ENCODE measurements at regions not wholly inside any gene's neighbourhood (a gene's known extent, or its start where the extent isn't known, plus 50 kb on each side); places are given as distances from the start of the nearest gene placed in this dataset.

DNA sequence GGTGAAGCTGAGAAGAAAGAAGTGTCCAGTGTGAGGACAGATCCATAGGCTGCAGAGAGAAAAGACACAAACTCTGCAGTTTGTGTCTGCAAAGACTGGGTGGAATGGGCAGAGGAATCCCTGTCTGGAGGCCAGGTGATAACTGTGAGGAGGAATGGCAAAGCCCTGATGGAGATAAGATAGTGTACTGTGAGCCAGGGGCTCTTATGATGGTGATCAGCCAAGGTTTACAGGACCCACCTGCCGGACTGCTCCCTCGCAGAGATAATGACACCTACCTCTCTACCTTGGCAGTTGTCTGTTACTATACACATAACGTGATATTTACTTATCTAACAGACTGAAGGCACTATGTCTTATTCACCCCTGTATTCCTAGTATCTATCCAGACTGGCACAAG, 92.6 kb upstream of the ASIC2 start:
- DNase-seq (ENCODE audit: insufficient read length, low spot score) = no peak
- FAIRE-seq = no peak
- TF ChIP-seq POLR2A (IDR thresholded peaks at IDR 0.05; ENCODE audit: low read depth, low read length) = no peak

DNA sequence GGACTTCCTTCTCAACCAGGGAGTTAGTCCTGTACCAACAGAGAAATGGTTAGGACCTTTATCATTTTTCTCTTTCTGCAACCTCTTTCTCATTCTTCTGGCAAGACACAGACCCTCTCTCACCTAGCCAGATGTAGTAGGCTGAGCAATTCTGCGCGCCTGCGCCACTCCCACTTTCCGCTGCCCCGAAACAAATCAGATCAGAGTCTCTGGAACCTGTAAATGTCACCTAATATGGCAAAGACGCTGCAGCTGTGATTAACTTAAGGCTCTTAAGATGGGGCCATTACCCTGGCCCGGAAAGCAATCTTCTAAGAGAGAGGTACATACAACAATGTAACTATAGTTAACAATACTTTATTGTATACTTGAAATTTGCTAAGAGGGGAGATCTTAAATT, 94.3 kb upstream of the ASIC2 start:
- TF ChIP-seq POLR2A (IDR thresholded peaks at IDR 0.05; ENCODE audit: low read depth, low read length) = no peak
- FAIRE-seq = no peak

GRCh38 chr17:33389504-33390135, 96.5 kb upstream of the ASIC2 start:
- no peak for TF ChIP-seq POLR2A (IDR thresholded peaks at IDR 0.05; ENCODE audit: low read depth, low read length)
- FAIRE-seq (no peak), DNase-seq (ENCODE audit: insufficient read length, low spot score) (no peak)

More for the DNA sequence above, 94.3 kb upstream of the ASIC2 start:
- DNase-seq (ENCODE audit: insufficient read length, low spot score) = no peak

DNA sequence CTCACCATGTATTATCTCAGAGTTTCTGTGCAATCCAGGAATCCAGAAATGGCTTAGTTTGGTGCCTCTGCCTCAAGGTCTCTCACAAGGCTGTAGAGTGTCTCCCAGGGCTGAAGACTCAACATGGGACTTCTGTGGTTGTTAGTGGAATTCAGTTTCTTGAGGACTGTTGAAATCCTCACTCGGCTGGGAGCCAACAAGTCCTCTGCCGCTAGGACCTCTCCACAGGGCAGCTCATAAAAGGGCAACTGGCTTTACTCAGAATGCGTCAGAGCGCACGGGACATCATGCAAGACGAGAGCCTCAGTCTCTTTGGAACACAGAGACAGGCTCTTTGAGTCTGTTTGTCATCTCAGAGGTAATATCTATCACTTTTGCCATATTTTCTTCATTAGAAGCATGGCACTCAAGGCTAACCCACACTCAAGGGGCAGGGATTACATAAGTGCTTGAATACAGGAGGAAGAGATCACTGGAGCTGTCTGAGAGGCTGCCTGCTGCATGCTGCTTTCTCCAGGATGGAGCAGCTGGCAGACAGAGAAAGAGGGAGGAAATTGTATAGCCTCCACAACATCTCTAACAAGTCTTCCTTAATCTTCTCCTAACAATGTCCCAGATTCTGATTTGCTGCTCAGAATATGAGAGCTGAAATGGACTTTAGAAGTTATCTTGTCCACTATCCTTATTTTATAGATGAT, 97.5 kb upstream of the ASIC2 start:
- no peak for FAIRE-seq
- no peak for DNase-seq (ENCODE audit: insufficient read length, low spot score)
- TF ChIP-seq POLR2A (IDR thresholded peaks at IDR 0.05; ENCODE audit: low read depth, low read length) = no peak

GRCh38 chr17:33396818-33397217, 103.7 kb upstream of the ASIC2 start:
- DNase-seq (ENCODE audit: insufficient read length, low spot score) = no peak
- FAIRE-seq = no peak
- TF ChIP-seq POLR2A (IDR thresholded peaks at IDR 0.05; ENCODE audit: low read depth, low read length) = no peak

DNA sequence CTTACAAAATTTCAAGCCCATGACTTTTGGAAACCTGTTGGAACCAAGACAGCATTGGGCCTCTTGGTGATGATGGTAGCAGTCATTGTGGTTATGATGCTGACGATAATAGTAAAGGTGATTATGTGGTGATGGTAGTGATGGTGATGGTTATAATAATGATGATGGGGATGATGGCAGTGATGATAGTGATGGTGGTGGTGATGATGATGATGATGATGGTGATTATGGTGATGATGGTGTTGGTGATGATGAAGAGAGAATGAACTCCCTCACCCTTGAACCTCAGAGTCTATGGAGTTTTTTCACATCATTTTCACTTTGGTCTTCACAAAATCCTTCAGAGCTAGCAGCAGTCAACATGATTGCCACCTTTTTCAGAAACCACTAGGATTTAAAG, 105.3 kb upstream of the ASIC2 start:
- DNase-seq (ENCODE audit: insufficient read length, low spot score) (no peak), FAIRE-seq (no peak)
- TF ChIP-seq POLR2A (IDR thresholded peaks at IDR 0.05; ENCODE audit: low read depth, low read length) = no peak

DNA sequence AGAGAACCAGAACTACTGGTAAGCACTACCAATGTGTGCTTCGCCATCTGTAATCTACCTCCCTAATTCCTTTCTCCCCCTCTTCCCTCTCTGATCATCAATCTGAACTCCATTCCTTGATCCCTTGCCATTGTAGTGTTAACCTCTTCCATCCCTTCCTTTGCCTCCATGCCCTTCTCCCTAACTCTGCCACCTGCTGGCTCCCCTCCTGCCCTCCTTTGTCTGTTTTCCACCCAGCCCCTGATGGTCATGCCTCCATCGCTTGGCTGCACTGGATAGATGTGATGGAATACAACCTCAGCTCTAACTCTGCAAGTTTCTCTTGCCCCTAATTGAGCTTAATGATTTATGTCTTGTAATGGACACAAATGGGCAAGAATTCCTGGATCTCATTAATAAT, 108.2 kb upstream of the ASIC2 start:
- FAIRE-seq (no peak), DNase-seq (ENCODE audit: insufficient read length, low spot score) (no peak)
- no peak for TF ChIP-seq POLR2A (IDR thresholded peaks at IDR 0.05; ENCODE audit: low read depth, low read length)

DNA sequence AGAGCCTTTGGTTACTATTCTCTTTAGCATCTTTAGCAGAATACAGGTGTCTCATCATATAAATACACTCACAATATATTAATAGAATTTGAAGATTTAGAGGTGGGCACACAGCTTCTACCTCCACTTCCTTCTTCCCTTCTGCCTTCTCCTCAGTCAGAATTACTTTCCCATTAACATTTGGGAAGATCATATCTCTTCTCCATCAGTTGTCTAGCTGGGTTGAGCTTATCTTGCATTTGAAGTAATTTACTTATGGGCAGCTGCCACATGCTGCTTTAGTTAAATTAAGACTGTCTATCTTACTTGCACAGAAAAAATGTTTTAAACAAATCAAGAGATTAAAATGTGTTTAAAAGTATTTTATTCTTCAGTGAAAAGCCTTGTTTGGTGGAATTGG, 110.1 kb upstream of the ASIC2 start:
- no peak for TF ChIP-seq POLR2A (IDR thresholded peaks at IDR 0.05; ENCODE audit: low read depth, low read length)
- no peak for DNase-seq (ENCODE audit: insufficient read length, low spot score)
- no peak for FAIRE-seq

DNA sequence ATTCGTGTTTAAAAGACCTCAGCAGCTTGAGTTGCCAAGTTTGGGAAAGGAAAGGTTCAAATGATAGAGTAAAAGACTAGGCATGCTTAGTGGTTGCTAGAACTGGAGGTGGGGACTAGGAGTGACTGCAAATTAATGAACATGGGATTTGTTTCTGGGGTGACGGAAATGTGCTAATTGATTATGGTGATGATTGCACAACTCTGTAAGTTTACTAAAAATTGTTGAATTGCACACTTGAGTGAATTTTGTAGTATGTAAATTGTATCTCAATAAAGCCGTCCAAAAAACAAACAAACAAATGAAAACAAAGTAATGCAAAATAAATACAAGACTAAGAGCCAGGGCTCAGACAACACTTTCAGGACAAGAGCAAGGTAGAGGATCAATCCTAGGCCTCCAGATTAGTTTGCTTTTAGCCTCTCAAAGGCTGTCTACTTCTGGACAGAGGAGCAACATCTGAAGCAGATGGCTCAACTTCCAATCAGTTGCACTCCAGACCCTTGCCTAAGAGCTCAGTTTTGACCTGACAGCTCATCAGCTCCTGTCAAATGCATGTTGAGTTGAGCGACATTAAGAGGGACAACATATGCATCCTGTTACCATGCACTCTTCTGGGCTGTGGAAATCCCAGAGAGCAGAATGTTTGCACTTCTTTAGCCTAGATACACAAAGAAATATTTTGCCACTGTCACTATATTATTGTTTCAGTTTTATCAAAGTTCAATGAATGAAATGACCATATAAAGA, 111.2 kb upstream of the ASIC2 start:
- no peak for DNase-seq (ENCODE audit: insufficient read length, low spot score)
- FAIRE-seq = no peak
- TF ChIP-seq POLR2A (IDR thresholded peaks at IDR 0.05; ENCODE audit: low read depth, low read length) = no peak

- no peak for TF ChIP-seq POLR2A (IDR thresholded peaks at IDR 0.05; ENCODE audit: low read depth, low read length)
- FAIRE-seq (no peak), DNase-seq (ENCODE audit: insufficient read length, low spot score) (no peak)
Observed at GRCh38 chr17:33416131-33416530, 123.0 kb upstream of the ASIC2 start.

GRCh38 chr17:33421933-33422332, 128.8 kb upstream of the ASIC2 start:
- FAIRE-seq = no peak
- TF ChIP-seq POLR2A (IDR thresholded peaks at IDR 0.05; ENCODE audit: low read depth, low read length) = no peak
- DNase-seq (ENCODE audit: insufficient read length, low spot score) = no peak

DNA sequence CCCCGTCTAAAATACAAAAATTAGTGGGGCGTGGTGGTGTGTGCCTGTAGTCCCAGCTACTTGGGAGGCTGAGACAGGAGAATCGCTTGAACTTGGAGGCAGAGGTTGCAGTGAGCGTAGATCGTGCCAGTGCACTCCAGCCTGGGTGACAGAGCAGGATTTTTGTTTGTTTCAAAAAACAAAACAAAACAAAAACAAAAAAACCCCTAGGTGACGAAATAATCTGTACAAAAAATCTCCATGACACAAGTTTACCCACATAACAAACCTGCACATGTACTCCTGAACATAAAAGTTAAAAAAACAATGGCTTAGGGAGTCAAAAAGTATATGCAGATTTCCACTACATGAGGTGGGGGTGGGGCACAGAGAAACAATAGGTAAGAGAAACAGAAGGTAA, 140.5 kb upstream of the ASIC2 start:
- DNase-seq (ENCODE audit: insufficient read length, low spot score) = no peak
- FAIRE-seq = no peak
- TF ChIP-seq POLR2A (IDR thresholded peaks at IDR 0.05; ENCODE audit: low read depth, low read length) = no peak

- no peak for TF ChIP-seq POLR2A (IDR thresholded peaks at IDR 0.05; ENCODE audit: low read depth, low read length)
Observed at GRCh38 chr17:33434841-33435240, 141.7 kb upstream of the ASIC2 start.

DNA sequence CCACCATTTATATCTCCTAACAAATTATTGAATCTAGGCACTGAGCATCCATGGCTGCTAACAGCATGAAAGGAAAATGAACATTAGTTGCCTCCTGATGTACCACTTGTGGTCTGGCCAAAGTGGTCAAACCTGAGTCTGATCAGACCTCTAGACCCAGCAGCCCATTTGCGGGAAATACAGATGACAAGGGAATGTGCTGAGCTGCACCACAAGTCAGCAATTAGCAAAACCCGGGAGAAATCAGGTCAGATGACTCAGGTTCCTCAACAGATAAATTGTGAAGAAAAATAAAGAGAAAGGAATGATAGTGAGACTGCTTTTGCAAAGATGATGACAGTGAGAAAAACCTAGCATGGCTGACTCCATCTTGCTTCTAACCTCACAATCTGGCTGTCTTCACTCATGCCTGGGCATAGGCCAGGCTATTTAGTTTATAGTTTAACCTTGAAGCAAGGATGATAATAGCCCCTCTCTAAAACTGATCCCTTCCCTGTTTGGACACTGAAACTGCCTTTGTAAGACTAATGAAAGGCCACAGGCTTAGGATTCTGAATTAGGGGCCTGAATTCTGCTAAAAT, 142.7 kb upstream of the ASIC2 start:
- FAIRE-seq (no peak), DNase-seq (ENCODE audit: insufficient read length, low spot score) (no peak)
- no peak for TF ChIP-seq POLR2A (IDR thresholded peaks at IDR 0.05; ENCODE audit: low read depth, low read length)

More at GRCh38 chr17:33434841-33435240, 141.7 kb upstream of the ASIC2 start:
- no peak for DNase-seq (ENCODE audit: insufficient read length, low spot score)
- FAIRE-seq = no peak
